ENCODE measurements at regions not wholly inside any gene's neighbourhood (a gene's known extent, or its start where the extent isn't known, plus 50 kb on each side); places are given as distances from the start of the nearest gene placed in this dataset.
"Not testable (repeated sequence)": the region's sequence is repeated elsewhere in the genome, so short reads cannot be mapped to it uniquely, and the experiment has no call there.

DNA sequence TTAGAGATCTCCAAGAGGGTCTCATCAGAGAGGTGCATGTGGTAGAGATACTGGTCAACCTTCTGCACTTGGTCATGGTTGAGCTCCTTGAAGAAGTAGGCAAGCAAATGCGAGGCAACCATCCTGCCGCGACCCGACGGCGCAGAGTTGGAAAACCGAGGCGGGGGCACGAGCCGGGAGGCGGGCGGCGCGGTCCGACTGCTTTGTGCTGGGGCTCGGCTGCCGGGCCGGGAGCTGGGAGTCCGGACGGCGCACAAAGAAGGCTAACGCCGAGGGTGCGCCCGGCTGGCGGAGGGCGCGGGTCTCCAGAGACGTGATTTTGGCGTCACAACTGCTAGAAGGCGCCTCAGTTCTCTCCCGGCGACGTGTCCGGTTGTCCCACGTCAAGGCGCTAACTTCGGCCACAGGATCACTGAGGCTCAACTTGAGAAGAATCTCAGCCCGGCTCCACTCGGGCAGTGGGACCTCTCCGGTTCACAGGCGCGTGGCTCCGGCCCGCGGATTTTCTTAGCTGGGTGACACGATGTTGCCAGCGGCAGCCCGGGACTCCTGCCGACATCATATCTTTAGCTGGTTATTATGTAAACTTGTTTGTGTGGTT lies 154.3 kb downstream of the TENT5D start:
- TF ChIP-seq, protein P1, sequence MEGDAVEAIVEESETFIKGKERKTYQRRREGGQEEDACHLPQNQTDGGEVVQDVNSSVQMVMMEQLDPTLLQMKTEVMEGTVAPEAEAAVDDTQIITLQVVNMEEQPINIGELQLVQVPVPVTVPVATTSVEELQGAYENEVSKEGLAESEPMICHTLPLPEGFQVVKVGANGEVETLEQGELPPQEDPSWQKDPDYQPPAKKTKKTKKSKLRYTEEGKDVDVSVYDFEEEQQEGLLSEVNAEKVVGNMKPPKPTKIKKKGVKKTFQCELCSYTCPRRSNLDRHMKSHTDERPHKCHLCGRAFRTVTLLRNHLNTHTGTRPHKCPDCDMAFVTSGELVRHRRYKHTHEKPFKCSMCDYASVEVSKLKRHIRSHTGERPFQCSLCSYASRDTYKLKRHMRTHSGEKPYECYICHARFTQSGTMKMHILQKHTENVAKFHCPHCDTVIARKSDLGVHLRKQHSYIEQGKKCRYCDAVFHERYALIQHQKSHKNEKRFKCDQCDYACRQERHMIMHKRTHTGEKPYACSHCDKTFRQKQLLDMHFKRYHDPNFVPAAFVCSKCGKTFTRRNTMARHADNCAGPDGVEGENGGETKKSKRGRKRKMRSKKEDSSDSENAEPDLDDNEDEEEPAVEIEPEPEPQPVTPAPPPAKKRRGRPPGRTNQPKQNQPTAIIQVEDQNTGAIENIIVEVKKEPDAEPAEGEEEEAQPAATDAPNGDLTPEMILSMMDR (IDR thresholded peaks at IDR 0.05) = not testable (repeated sequence)
- not testable (repeated sequence) for TF ChIP-seq EZH2 (IDR thresholded peaks at IDR 0.05; ENCODE audit: borderline replicate concordance, insufficient read depth, low read depth, low read length, poor library complexity, severe bottlenecking)

Data from B cell (primary cell).